HL-60 (cell line): ENCODE measurements at regions not wholly inside any gene's neighbourhood (a gene's known extent, or its start where the extent isn't known, plus 50 kb on each side); places are given as distances from the start of the nearest gene placed in this dataset.

Experiments
- DNase-seq, 2 experiments: peaks; one replicate each; pipeline ENCODE4 v3.0.0-alpha.2; 2010 to 2020; ENCODE audit warnings: low read depth in 1 of 2, low spot score in 1 of 2
- H3K27ac ChIP-seq: fragments of 250-450 bp; sonication (Bioruptor Pico); replicated peaks from 2 replicates; pipeline ENCODE4 v1.5.1; 2020; ENCODE audit warnings: mild to moderate bottlenecking, moderate library complexity
- H3K27me3 ChIP-seq: fragments of 250-450 bp; sonication (Bioruptor Pico); 2 replicates; pipeline ENCODE4 v1.5.1; 2021; ENCODE audit warnings: mild to moderate bottlenecking, moderate library complexity; ENCODE audit not compliant: insufficient read depth, poor library complexity, severe bottlenecking
- H3K4me3 ChIP-seq: replicated peaks from 2 replicates; pipeline ENCODE4 v1.5.1; 2011; ENCODE audit warnings: mild to moderate bottlenecking, control low read depth, low read length; ENCODE audit not compliant: insufficient read depth
- GABPA ChIP-seq: IDR thresholded peaks from 2 replicates; pipeline ENCODE4 v1.6.1; 2012; ENCODE audit warnings: low read depth
- POLR2AphosphoS5 ChIP-seq: IDR thresholded peaks from 2 replicates; pipeline ENCODE4 v1.6.1; 2012; ENCODE audit warnings: low read depth
- SPI1 ChIP-seq: IDR thresholded peaks from 2 replicates; pipeline ENCODE4 v1.6.1; 2012; ENCODE audit warnings: low read depth, mild to moderate bottlenecking, borderline replicate concordance
- TF ChIP-seq, protein P1 (sequence below): IDR thresholded peaks from 2 replicates; pipeline ENCODE4 v1.6.1; 2012; ENCODE audit warnings: low read depth; ENCODE audit not compliant: insufficient replicate concordance
- TF ChIP-seq, protein P2 (sequence below): IDR thresholded peaks from one replicate; pipeline ENCODE4 v1.5.1; 2011; ENCODE audit warnings: low read length, control low read depth, inconsistent platforms; ENCODE audit not compliant: insufficient read depth

GRCh38 chr1:217138173-217138765 is 415.0 kb upstream of the ESRRG start:
- Histone ChIP-seq H3K4me3 (no peak overlapping the region), H3K27me3 (peaks cover 59% of the 10 kb centered on the region)

DNA sequence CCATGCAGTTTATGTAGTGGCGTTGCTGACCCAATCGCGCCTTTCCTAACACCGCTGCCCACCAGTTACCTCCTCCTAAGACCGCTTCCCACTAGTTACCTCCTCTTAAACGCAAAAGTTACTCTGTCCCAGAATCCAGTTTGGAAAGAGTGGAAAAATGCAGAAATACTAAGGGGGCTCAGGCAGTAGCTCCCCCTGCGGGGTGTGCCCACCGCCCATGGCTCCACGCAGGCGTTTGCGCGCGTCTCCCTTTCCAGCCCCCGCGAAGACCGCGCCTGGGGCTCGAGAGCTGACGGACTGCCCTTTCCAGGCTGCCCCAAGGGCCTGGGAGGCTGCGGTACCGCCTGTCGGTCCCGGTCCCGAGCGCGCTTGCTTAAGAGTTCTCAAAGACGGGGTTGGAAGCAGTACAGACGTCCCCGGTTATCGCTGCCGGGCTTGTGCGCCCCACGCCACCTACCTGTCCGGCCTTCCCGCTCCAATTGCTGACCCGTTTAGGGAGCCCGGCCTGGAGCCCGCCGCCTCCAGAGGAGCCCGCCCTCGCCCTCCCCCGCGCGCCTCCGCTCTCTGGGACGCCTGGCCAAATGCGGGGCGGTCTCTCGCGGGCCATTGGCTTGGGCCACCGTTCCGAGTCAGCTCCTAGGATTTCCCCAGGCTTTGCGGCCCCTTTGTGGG is 414.1 kb upstream of the ESRRG start:
- no peak overlapping the region for H3K27ac ChIP-seq
- H3K27me3 ChIP-seq = peaks cover 59% of the 10 kb centered on the region
- DNase-seq = no peak
- TF ChIP-seq POLR2AphosphoS5 (no peak), SPI1 (no peak), GABPA (no peak)
- TF ChIP-seq, protein P1, sequence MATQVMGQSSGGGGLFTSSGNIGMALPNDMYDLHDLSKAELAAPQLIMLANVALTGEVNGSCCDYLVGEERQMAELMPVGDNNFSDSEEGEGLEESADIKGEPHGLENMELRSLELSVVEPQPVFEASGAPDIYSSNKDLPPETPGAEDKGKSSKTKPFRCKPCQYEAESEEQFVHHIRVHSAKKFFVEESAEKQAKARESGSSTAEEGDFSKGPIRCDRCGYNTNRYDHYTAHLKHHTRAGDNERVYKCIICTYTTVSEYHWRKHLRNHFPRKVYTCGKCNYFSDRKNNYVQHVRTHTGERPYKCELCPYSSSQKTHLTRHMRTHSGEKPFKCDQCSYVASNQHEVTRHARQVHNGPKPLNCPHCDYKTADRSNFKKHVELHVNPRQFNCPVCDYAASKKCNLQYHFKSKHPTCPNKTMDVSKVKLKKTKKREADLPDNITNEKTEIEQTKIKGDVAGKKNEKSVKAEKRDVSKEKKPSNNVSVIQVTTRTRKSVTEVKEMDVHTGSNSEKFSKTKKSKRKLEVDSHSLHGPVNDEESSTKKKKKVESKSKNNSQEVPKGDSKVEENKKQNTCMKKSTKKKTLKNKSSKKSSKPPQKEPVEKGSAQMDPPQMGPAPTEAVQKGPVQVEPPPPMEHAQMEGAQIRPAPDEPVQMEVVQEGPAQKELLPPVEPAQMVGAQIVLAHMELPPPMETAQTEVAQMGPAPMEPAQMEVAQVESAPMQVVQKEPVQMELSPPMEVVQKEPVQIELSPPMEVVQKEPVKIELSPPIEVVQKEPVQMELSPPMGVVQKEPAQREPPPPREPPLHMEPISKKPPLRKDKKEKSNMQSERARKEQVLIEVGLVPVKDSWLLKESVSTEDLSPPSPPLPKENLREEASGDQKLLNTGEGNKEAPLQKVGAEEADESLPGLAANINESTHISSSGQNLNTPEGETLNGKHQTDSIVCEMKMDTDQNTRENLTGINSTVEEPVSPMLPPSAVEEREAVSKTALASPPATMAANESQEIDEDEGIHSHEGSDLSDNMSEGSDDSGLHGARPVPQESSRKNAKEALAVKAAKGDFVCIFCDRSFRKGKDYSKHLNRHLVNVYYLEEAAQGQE = no peak
- no peak overlapping the region for H3K4me3 ChIP-seq

More at GRCh38 chr1:217138173-217138765, 415.0 kb upstream of the ESRRG start:
- TF ChIP-seq, protein P2, sequence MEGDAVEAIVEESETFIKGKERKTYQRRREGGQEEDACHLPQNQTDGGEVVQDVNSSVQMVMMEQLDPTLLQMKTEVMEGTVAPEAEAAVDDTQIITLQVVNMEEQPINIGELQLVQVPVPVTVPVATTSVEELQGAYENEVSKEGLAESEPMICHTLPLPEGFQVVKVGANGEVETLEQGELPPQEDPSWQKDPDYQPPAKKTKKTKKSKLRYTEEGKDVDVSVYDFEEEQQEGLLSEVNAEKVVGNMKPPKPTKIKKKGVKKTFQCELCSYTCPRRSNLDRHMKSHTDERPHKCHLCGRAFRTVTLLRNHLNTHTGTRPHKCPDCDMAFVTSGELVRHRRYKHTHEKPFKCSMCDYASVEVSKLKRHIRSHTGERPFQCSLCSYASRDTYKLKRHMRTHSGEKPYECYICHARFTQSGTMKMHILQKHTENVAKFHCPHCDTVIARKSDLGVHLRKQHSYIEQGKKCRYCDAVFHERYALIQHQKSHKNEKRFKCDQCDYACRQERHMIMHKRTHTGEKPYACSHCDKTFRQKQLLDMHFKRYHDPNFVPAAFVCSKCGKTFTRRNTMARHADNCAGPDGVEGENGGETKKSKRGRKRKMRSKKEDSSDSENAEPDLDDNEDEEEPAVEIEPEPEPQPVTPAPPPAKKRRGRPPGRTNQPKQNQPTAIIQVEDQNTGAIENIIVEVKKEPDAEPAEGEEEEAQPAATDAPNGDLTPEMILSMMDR = no peak
- no peak overlapping the region for H3K27ac ChIP-seq
- no peak for DNase-seq

- H3K27me3 ChIP-seq = peaks cover 57% of the 10 kb centered on the region
These were observed 413.6 kb upstream of the ESRRG start for GRCh38 chr1:217136895-217137205.

More at GRCh38 chr1:217136895-217137205, 413.6 kb upstream of the ESRRG start:
- no peak overlapping the region for H3K27ac ChIP-seq
- H3K4me3 ChIP-seq = no peak overlapping the region
- TF ChIP-seq, protein P2 = no peak
- TF ChIP-seq, protein P1 = no peak
- TF ChIP-seq SPI1 (no peak), POLR2AphosphoS5 (no peak), GABPA (no peak)
- no peak for DNase-seq
